ENCODE measurements at regions not wholly inside any gene's neighbourhood (a gene's known extent, or its start where the extent isn't known, plus 50 kb on each side); places are given as distances from the start of the nearest gene placed in this dataset.
"Not testable (repeated sequence)": the region's sequence is repeated elsewhere in the genome, so short reads cannot be mapped to it uniquely, and the experiment has no call there.

GRCh38 chr12:84391176-84391575 lies 521.4 kb downstream of the SLC6A15 start:
- DNase-seq (ENCODE audit: low read depth), result not testable (repeated sequence)

GRCh38 chr12:84384384-84384783 lies 528.2 kb downstream of the SLC6A15 start:
- no peak for DNase-seq (ENCODE audit: low read depth)

GRCh38 chr12:84382486-84382885 lies 530.1 kb downstream of the SLC6A15 start:
- not testable (repeated sequence) for DNase-seq (ENCODE audit: low read depth)

GRCh38 chr12:84376320-84376719 lies 536.3 kb downstream of the SLC6A15 start:
- DNase-seq (ENCODE audit: low read depth), result no peak

GRCh38 chr12:84375449-84376170 lies 537.0 kb downstream of the SLC6A15 start:
- no peak for DNase-seq (ENCODE audit: low read depth)

- no peak for DNase-seq (ENCODE audit: low read depth)
Observed at GRCh38 chr12:84362552-84362897, 550.1 kb downstream of the SLC6A15 start.

- no peak for DNase-seq (ENCODE audit: low read depth)
Observed at GRCh38 chr12:84361651-84362551, 550.7 kb downstream of the SLC6A15 start.

GRCh38 chr12:84357314-84357713 lies 555.3 kb downstream of the SLC6A15 start:
- no peak for DNase-seq (ENCODE audit: low read depth)

- no peak for DNase-seq (ENCODE audit: low read depth)
Observed at GRCh38 chr12:84356224-84356623, 556.4 kb downstream of the SLC6A15 start.

- no peak for DNase-seq (ENCODE audit: low read depth)
Observed at GRCh38 chr12:84355561-84355960, 557.0 kb downstream of the SLC6A15 start.

- no peak for DNase-seq (ENCODE audit: low read depth)
Observed at GRCh38 chr12:84348582-84348981, 564.0 kb downstream of the SLC6A15 start.

GRCh38 chr12:84341467-84342193 lies 571.0 kb downstream of the SLC6A15 start:
- DNase-seq (ENCODE audit: low read depth), result no peak

GRCh38 chr12:84336231-84336630 lies 576.4 kb downstream of the SLC6A15 start:
- no peak for DNase-seq (ENCODE audit: low read depth)

GRCh38 chr12:84329938-84330337 lies 582.7 kb downstream of the SLC6A15 start:
- DNase-seq (ENCODE audit: low read depth), result no peak

- no peak for DNase-seq (ENCODE audit: low read depth)
Observed at GRCh38 chr12:84315926-84316325, 596.7 kb downstream of the SLC6A15 start.

GRCh38 chr12:84313323-84313675 lies 599.3 kb downstream of the SLC6A15 start:
- no peak for DNase-seq (ENCODE audit: low read depth)

GRCh38 chr12:84308211-84308610 lies 604.4 kb downstream of the SLC6A15 start:
- DNase-seq (ENCODE audit: low read depth), result no peak

GRCh38 chr12:84305144-84305543 lies 607.5 kb downstream of the SLC6A15 start:
- no peak for DNase-seq (ENCODE audit: low read depth)

GRCh38 chr12:84294246-84294645 lies 618.4 kb downstream of the SLC6A15 start:
- no peak for DNase-seq (ENCODE audit: low read depth)

- DNase-seq (ENCODE audit: low read depth), result no peak
Observed at GRCh38 chr12:84290168-84290567, 622.4 kb downstream of the SLC6A15 start.

GRCh38 chr12:84277986-84278385 lies 634.6 kb downstream of the SLC6A15 start:
- no peak for DNase-seq (ENCODE audit: low read depth)

- no peak for DNase-seq (ENCODE audit: low read depth)
Observed at GRCh38 chr12:84276215-84276614, 636.4 kb downstream of the SLC6A15 start.

GRCh38 chr12:84272324-84272723 lies 640.3 kb downstream of the SLC6A15 start:
- no peak for DNase-seq (ENCODE audit: low read depth)

Data from stimulated activated CD4-positive, alpha-beta T cell treated with anti-CD3 and anti-CD28 coated beads, Interleukin-2, amount 100 ng/mL, for 4 hours (primary cell).